OCI-LY3 (cell line): ENCODE measurements at regions not wholly inside any gene's neighbourhood (a gene's known extent, or its start where the extent isn't known, plus 50 kb on each side); places are given as distances from the start of the nearest gene placed in this dataset.

ENCODE experiments used
- H2AFZ ChIP-seq: fragments of 200-600, 300-600 bp; shearing (Covaris generic); 2 replicates; pipeline ENCODE4 v1.6.0; 2014; ENCODE audit warnings: antibody characterized with exemption, low read depth, low read length
- H3K27ac ChIP-seq: fragments of 200-600, 300-600 bp; sonication (generic); 2 replicates; pipeline ENCODE4 v1.5.1; 2014; ENCODE audit warnings: mild to moderate bottlenecking, low read length, moderate library complexity, mixed read lengths
- H3K27me3 ChIP-seq: fragments of 200-600, 300-600 bp; sonication (generic); 2 replicates; pipeline ENCODE4 v1.6.1; 2014; ENCODE audit warnings: low read depth, low read length, mixed read lengths
- H3K36me3 ChIP-seq: fragments of 200-600, 300-600 bp; sonication (generic); replicated peaks from 2 replicates; pipeline ENCODE3; 2014; ENCODE audit warnings: low read depth, low read length, mixed read lengths
- H3K4me1 ChIP-seq: fragments of 300-600, 200-600 bp; sonication (generic); 2 replicates; pipeline ENCODE4 v1.6.1; 2014; ENCODE audit warnings: low read length, mixed read lengths
- H3K4me2 ChIP-seq: fragments of 200-600, 300-600 bp; sonication (generic); 2 replicates; pipeline ENCODE4 v1.6.1; 2014; ENCODE audit warnings: low read length, mixed read lengths
- H3K4me3 ChIP-seq: fragments of 300-600, 200-600 bp; sonication (generic); 2 replicates; pipeline ENCODE4 v1.5.1; 2014; ENCODE audit warnings: antibody characterized with exemption, mild to moderate bottlenecking, low read length, moderate library complexity
- H3K79me2 ChIP-seq: fragments of 300-600, 200-600 bp; shearing (Covaris generic); 2 replicates; pipeline ENCODE4 v1.6.1; 2014; ENCODE audit warnings: mild to moderate bottlenecking, low read length, mixed read lengths
- H3K9ac ChIP-seq: fragments of 300-600, 200-600 bp; shearing (Covaris generic); 2 replicates; pipeline ENCODE4 v1.6.0; 2014; ENCODE audit warnings: mild to moderate bottlenecking, low read length, moderate library complexity
- H3K9me3 ChIP-seq: fragments of 200-600, 300-600 bp; shearing (Covaris generic); 2 replicates; pipeline ENCODE4 v1.6.1; 2014; ENCODE audit warnings: low read length, mixed read lengths; ENCODE audit not compliant: insufficient read depth
- H4K20me1 ChIP-seq: fragments of 200-600, 300-600 bp; sonication (generic); 2 replicates; pipeline ENCODE4 v1.6.1; 2016; ENCODE audit warnings: low read length, mixed read lengths; ENCODE audit not compliant: insufficient read depth
- CTCF ChIP-seq: fragments of 200-600, 300-600 bp; sonication (generic); IDR thresholded peaks from 2 replicates; pipeline ENCODE4 v1.5.1; 2014; ENCODE audit warnings: antibody characterized with exemption, low read length, low read depth
- EZH2phosphoT487 ChIP-seq: fragments of 200-600 bp; shearing (Covaris generic); IDR thresholded peaks from 2 replicates; pipeline ENCODE4 v1.6.1; 2018; ENCODE audit warnings: antibody characterized with exemption, mixed run types, low read depth

GRCh38 chr3:103684904-103685303, 1250.1 kb downstream of the ZPLD1 start:
- Histone ChIP-seq H3K36me3 (no peaks in the 10 kb centered on the region), H3K9me3 (no peaks in the 10 kb centered on the region), H3K4me3 (no peak overlapping the region), H3K79me2 (no peaks in the 10 kb centered on the region), H3K27ac (no peak overlapping the region), H2AFZ (peak overlapping the region; percentile 58; the same call in 1 of the 2 replicates), H3K4me1 (no peaks in the 10 kb centered on the region), H4K20me1 (no peaks in the 10 kb centered on the region), H3K27me3 (no peaks in the 10 kb centered on the region), H3K9ac (no peak overlapping the region), H3K4me2 (no peak overlapping the region)
- TF ChIP-seq EZH2phosphoT487 = no peak

- H3K27me3 ChIP-seq = no peaks in the 10 kb centered on the region
- TF ChIP-seq CTCF = no peak
- TF ChIP-seq EZH2phosphoT487 = no peak
- no peak overlapping the region for H3K9ac ChIP-seq
- no peaks in the 10 kb centered on the region for H3K4me1 ChIP-seq
- no peaks in the 10 kb centered on the region for H4K20me1 ChIP-seq
- no peak overlapping the region for H3K27ac ChIP-seq
- no peak overlapping the region for H3K4me2 ChIP-seq
- H3K36me3 ChIP-seq = no peaks in the 10 kb centered on the region
- H3K79me2 ChIP-seq = no peaks in the 10 kb centered on the region
- H2AFZ ChIP-seq = no peak overlapping the region
- H3K4me3 ChIP-seq = no peak overlapping the region
- H3K9me3 ChIP-seq = no peaks in the 10 kb centered on the region
These were observed 1251.1 kb downstream of the ZPLD1 start for GRCh38 chr3:103685939-103686338.

- Histone ChIP-seq H3K79me2 (no peaks in the 10 kb centered on the region), H3K4me3 (no peak overlapping the region), H3K4me2 (no peak overlapping the region), H3K27me3 (no peaks in the 10 kb centered on the region), H2AFZ (no peak overlapping the region), H4K20me1 (no peaks in the 10 kb centered on the region), H3K9me3 (no peaks in the 10 kb centered on the region), H3K36me3 (no peaks in the 10 kb centered on the region), H3K9ac (no peak overlapping the region), H3K4me1 (no peaks in the 10 kb centered on the region), H3K27ac (no peak overlapping the region)
- TF ChIP-seq CTCF (no peak), EZH2phosphoT487 (no peak)
These were observed 1255.7 kb downstream of the ZPLD1 start for GRCh38 chr3:103690536-103690935.

GRCh38 chr3:103693831-103694230, 1259.0 kb downstream of the ZPLD1 start:
- no peak overlapping the region for H3K9ac ChIP-seq
- no peaks in the 10 kb centered on the region for H3K9me3 ChIP-seq
- H2AFZ ChIP-seq = no peak overlapping the region
- no peak overlapping the region for H3K4me3 ChIP-seq
- no peaks in the 10 kb centered on the region for H3K79me2 ChIP-seq
- no peaks in the 10 kb centered on the region for H3K27me3 ChIP-seq
- no peak for TF ChIP-seq EZH2phosphoT487
- TF ChIP-seq CTCF = no peak
- H3K4me2 ChIP-seq = no peak overlapping the region
- no peaks in the 10 kb centered on the region for H3K4me1 ChIP-seq
- H3K36me3 ChIP-seq = no peaks in the 10 kb centered on the region
- H3K27ac ChIP-seq = no peak overlapping the region
- H4K20me1 ChIP-seq = no peaks in the 10 kb centered on the region

GRCh38 chr3:103698646-103699045, 1263.8 kb downstream of the ZPLD1 start:
- H3K9me3 ChIP-seq = no peaks in the 10 kb centered on the region
- no peaks in the 10 kb centered on the region for H3K27me3 ChIP-seq
- no peak overlapping the region for H3K9ac ChIP-seq
- no peaks in the 10 kb centered on the region for H3K79me2 ChIP-seq
- no peak overlapping the region for H3K4me2 ChIP-seq
- TF ChIP-seq CTCF (no peak), EZH2phosphoT487 (no peak)
- H3K4me3 ChIP-seq = no peak overlapping the region
- H3K27ac ChIP-seq = no peak overlapping the region
- H2AFZ ChIP-seq = no peak overlapping the region
- no peaks in the 10 kb centered on the region for H3K4me1 ChIP-seq
- no peaks in the 10 kb centered on the region for H3K36me3 ChIP-seq
- no peaks in the 10 kb centered on the region for H4K20me1 ChIP-seq
